Esophagus muscularis mucosa (tissue), 3 donors: ENCODE measurements at regions not wholly inside any gene's neighbourhood (a gene's known extent, or its start where the extent isn't known, plus 50 kb on each side); places are given as distances from the start of the nearest gene placed in this dataset.

Experiments
- EP300 ChIP-seq: sonication (generic); formaldehyde crosslinking; IDR thresholded peaks from one replicate; pipeline ENCODE4 v1.6.1; 2017; ENCODE audit warnings: antibody characterized with exemption
- TF ChIP-seq, protein P1 (sequence below), 3 experiments: fragments of 200-600 bp in 2 of 3; fragments of 450-650 bp in 1 of 3; sonication (generic) in 2 of 3; IDR thresholded peaks; one replicate each; pipeline ENCODE4 v1.5.1; 2017 to 2019; ENCODE audit warnings: antibody characterized with exemption in 3 of 3, mild to moderate bottlenecking in 2 of 3, moderate library complexity in 1 of 3

DNA sequence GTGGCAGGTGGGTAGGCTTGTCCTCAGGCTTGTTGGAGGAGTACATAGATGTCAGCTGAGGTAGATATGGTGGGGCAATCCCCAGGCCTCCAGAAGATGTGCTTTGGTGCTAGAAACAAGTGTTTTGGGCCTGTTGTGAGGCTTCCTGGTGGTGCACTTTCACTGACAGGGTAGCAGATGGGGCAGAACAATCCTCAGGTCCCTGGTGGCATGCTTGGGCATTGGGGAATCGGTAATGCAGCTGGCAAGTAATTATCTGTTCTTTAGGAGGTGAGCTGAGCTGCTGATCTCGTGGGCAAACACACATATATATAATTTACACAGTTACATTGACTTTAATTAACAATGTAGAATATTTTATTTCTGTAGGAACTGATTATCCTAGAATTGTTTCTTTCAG, 458.7 kb downstream of the BMP2 start:
- no peak for TF ChIP-seq EP300
- TF ChIP-seq, protein P1, sequence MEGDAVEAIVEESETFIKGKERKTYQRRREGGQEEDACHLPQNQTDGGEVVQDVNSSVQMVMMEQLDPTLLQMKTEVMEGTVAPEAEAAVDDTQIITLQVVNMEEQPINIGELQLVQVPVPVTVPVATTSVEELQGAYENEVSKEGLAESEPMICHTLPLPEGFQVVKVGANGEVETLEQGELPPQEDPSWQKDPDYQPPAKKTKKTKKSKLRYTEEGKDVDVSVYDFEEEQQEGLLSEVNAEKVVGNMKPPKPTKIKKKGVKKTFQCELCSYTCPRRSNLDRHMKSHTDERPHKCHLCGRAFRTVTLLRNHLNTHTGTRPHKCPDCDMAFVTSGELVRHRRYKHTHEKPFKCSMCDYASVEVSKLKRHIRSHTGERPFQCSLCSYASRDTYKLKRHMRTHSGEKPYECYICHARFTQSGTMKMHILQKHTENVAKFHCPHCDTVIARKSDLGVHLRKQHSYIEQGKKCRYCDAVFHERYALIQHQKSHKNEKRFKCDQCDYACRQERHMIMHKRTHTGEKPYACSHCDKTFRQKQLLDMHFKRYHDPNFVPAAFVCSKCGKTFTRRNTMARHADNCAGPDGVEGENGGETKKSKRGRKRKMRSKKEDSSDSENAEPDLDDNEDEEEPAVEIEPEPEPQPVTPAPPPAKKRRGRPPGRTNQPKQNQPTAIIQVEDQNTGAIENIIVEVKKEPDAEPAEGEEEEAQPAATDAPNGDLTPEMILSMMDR (IDR thresholded peaks at IDR 0.05): no peak
